Nephron progenitor cell (in vitro differentiated cells): ENCODE measurements at regions not wholly inside any gene's neighbourhood (a gene's known extent, or its start where the extent isn't known, plus 50 kb on each side); places are given as distances from the start of the nearest gene placed in this dataset.

Experiments used
- DNase-seq: peaks from one replicate; pipeline ENCODE4 v3.0.0; 2021
- H3K27ac Mint-ChIP-seq: 2 replicates; pipeline ENCODE4 v1.8.0; 2021; ENCODE audit warnings: mild to moderate bottlenecking, moderate library complexity, mixed read lengths
- H3K27me3 Mint-ChIP-seq: 2 replicates; pipeline ENCODE4 v1.8.0; 2021; ENCODE audit warnings: mild to moderate bottlenecking, low read depth, mixed read lengths; ENCODE audit not compliant: poor library complexity
- H3K36me3 Mint-ChIP-seq: 2 replicates; pipeline ENCODE4 v1.8.0; 2021; ENCODE audit warnings: low read depth, mixed read lengths
- H3K4me1 Mint-ChIP-seq: 2 replicates; pipeline ENCODE4 v1.8.0; 2021; ENCODE audit warnings: mixed read lengths
- H3K4me3 Mint-ChIP-seq: 2 replicates; pipeline ENCODE4 v1.8.0; 2021; ENCODE audit warnings: mild to moderate bottlenecking, moderate library complexity, mixed read lengths
- H3K9me3 Mint-ChIP-seq: 2 replicates; pipeline ENCODE4 v1.8.0; 2021; ENCODE audit warnings: mild to moderate bottlenecking, moderate library complexity, mixed read lengths
- TF ChIP-seq, protein P1 (sequence below): fragments of 200-600 bp; sonication (generic); IDR thresholded peaks from 2 replicates; pipeline ENCODE4 v1.5.0; 2021; ENCODE audit warnings: antibody characterized with exemption

DNA sequence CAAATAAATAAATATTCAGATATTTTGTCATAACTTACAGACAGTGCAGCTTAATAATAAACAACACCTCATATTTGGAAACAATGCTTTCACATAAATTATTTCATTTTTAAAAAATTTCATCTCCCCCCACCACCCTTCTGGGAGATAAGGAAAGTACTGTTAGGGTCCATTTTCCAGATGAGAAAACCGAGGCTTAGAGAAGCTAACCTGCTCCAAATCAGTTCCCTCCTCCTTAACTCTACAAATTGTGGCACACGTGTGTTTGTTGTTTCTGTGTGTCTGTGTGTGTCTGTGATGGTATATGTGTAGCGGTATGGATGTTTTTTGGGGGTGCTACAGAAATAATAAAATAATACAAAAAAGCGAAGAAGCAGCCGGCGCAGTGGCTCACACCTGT, 54.2 kb upstream of the NAA20 start:
- DNase-seq = no peak
- Mint-ChIP-seq H3K4me3 (no peak overlapping the region), H3K36me3 (peaks cover 81% of the 10 kb centered on the region), H3K4me1 (peaks cover 38% of the 10 kb centered on the region), H3K27ac (no peak overlapping the region), H3K27me3 (no peaks in the 10 kb centered on the region), H3K9me3 (no peaks in the 10 kb centered on the region)
- TF ChIP-seq, protein P1, sequence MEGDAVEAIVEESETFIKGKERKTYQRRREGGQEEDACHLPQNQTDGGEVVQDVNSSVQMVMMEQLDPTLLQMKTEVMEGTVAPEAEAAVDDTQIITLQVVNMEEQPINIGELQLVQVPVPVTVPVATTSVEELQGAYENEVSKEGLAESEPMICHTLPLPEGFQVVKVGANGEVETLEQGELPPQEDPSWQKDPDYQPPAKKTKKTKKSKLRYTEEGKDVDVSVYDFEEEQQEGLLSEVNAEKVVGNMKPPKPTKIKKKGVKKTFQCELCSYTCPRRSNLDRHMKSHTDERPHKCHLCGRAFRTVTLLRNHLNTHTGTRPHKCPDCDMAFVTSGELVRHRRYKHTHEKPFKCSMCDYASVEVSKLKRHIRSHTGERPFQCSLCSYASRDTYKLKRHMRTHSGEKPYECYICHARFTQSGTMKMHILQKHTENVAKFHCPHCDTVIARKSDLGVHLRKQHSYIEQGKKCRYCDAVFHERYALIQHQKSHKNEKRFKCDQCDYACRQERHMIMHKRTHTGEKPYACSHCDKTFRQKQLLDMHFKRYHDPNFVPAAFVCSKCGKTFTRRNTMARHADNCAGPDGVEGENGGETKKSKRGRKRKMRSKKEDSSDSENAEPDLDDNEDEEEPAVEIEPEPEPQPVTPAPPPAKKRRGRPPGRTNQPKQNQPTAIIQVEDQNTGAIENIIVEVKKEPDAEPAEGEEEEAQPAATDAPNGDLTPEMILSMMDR = no peak

DNA sequence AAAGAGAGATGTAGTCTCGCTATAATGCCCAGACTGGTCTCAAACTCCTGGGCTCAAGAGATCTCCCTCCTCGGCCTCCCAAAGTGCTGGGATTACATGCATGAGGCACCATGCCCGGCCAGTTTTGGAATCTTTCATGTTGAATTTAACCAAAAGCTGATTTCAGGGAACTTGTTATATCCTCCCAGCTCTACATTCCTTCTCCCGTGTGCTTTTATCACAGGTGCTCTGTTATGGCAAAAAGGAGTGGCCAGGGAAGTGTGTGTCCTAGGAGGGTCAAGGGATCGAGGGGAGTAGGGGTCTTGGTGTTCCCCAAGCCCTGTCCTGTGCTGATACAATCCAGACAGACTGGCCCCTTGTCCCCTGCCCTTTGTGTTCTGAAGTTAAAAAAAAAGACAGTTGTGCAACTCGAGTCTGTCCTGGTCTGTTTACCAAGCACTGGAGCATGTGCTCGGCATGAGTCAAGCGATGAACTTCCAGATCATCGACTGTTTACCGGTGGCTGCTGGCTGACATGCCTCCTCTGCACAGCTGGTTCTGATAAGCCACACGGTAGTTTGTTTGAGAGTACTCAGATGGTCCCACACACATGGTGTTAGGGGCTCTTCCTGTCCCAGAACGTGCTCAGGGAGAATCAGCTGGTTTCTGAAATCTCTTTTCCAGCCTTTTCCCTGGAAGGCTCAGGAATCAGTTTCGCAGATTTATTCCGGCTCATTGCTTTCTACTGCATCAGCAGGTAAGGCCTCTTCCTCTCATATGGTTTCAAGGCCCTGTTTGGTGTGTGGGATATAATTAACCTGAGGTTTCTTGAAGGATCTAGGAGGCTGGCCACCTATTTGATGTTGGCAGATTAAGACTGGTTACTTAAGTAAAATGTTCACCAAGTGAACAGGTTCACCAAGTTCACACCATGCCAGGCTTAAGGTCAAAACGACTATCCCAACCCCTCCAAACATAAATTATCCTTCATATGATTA, 52.6 kb upstream of the NAA20 start:
- peak; percentile 7 for DNase-seq
- peaks cover 84% of the 10 kb centered on the region for H3K36me3 Mint-ChIP-seq
- H3K9me3 Mint-ChIP-seq = no peaks in the 10 kb centered on the region
- peak overlapping the region; percentile 94 for H3K27ac Mint-ChIP-seq
- H3K4me3 Mint-ChIP-seq = no peak overlapping the region
- TF ChIP-seq, protein P1 = no peak
- peaks cover 47% of the 10 kb centered on the region for H3K4me1 Mint-ChIP-seq
- H3K27me3 Mint-ChIP-seq = no peaks in the 10 kb centered on the region

DNA sequence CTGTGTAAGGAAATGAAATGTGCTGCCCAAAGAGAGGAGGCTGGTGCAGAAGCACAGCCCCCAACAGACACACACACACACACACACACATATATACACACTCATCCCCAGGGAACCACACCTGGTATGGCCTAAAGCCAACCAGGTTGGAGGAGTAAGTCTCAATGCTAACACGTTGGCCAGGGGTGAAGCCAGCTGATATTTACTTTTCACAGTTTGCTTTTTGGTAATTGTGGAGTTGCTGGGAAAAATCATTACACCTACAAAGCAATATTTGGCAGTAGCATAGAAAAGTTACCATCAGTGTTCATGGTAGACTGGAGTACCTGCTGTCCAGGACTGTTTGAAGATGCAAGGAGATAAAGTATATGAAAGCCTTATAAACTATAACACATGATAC, 50.3 kb upstream of the NAA20 start:
- H3K27ac Mint-ChIP-seq = no peak overlapping the region
- H3K4me1 Mint-ChIP-seq = peaks cover 39% of the 10 kb centered on the region
- no peaks in the 10 kb centered on the region for H3K27me3 Mint-ChIP-seq
- H3K36me3 Mint-ChIP-seq = peaks cover 85% of the 10 kb centered on the region
- H3K4me3 Mint-ChIP-seq = no peak overlapping the region
- no peak for DNase-seq
- no peaks in the 10 kb centered on the region for H3K9me3 Mint-ChIP-seq
- TF ChIP-seq, protein P1 = no peak
